ENCODE measurements at regions not wholly inside any gene's neighbourhood (a gene's known extent, or its start where the extent isn't known, plus 50 kb on each side); places are given as distances from the start of the nearest gene placed in this dataset.

- Histone ChIP-seq H3K79me2 (ENCODE audit: insufficient read depth, low read depth, low read length) (no peaks in the 10 kb centered on the region), H2AFZ (ENCODE audit: low read length) (no peak overlapping the region), H3K36me3 (ENCODE audit: insufficient read depth, low read length) (no peaks in the 10 kb centered on the region), H3K27ac (ENCODE audit: low read depth, low read length, poor library complexity, severe bottlenecking) (no peak overlapping the region), H3K4me2 (ENCODE audit: low read length) (no peak overlapping the region), H3K4me1 (ENCODE audit: insufficient read depth, low read length, poor library complexity, severe bottlenecking) (no peaks in the 10 kb centered on the region), H4K20me1 (ENCODE audit: insufficient read depth, low read length) (no peaks in the 10 kb centered on the region), H3K4me3 (ENCODE audit: low read depth, low read length, poor library complexity, severe bottlenecking) (no peak overlapping the region), H3K9me2 (ENCODE audit: insufficient read depth, low read length) (no peaks in the 10 kb centered on the region), H3K9me3 (ENCODE audit: low read length) (no peaks in the 10 kb centered on the region)
- DNase-seq (ENCODE audit: low spot score) = no peak
- intact Hi-C loops (cut with micrococcal nuclease; ENCODE audit: unreplicated experiment) = no loop called here
- POLR2A ChIA-PET = interaction anchor here (1.0 kb wide), 1 partner anchor 52 kb away, joined by 3 read pairs; no protein-coding TSS in a partner anchor
- no peak for TF ChIP-seq EZH2phosphoT487 (IDR thresholded peaks at IDR 0.05; ENCODE audit: borderline replicate concordance, low read depth, low read length)
- TF ChIP-seq CTCF (conservative IDR thresholded peaks at IDR 0.05; ENCODE audit: low read length) = no peak
- CTCF ChIA-PET (ENCODE audit: unreplicated experiment) = no interaction called here
- BruUV-seq (replicated peaks) = no TSS peak
These were observed 886.8 kb downstream of the KCNT2 start for GRCh38 chr1:195721210-195721971.

GRCh38 chr1:195717651-195718050, 890.6 kb downstream of the KCNT2 start:
- Histone ChIP-seq H2AFZ (ENCODE audit: low read length) (no peak overlapping the region), H3K4me1 (ENCODE audit: insufficient read depth, low read length, poor library complexity, severe bottlenecking) (no peaks in the 10 kb centered on the region), H3K9me2 (ENCODE audit: insufficient read depth, low read length) (no peaks in the 10 kb centered on the region), H3K9me3 (ENCODE audit: low read length) (no peaks in the 10 kb centered on the region), H3K4me2 (ENCODE audit: low read length) (no peak overlapping the region), H4K20me1 (ENCODE audit: insufficient read depth, low read length) (no peaks in the 10 kb centered on the region), H3K4me3 (ENCODE audit: low read depth, low read length, poor library complexity, severe bottlenecking) (no peak overlapping the region), H3K36me3 (ENCODE audit: insufficient read depth, low read length) (no peaks in the 10 kb centered on the region), H3K27ac (ENCODE audit: low read depth, low read length, poor library complexity, severe bottlenecking) (no peak overlapping the region), H3K79me2 (ENCODE audit: insufficient read depth, low read depth, low read length) (no peaks in the 10 kb centered on the region)
- intact Hi-C loops (cut with micrococcal nuclease; ENCODE audit: unreplicated experiment) = no loop called here
- ChIA-PET CTCF (ENCODE audit: unreplicated experiment) (no interaction called here), POLR2A (interaction anchor here (0.8 kb wide), 1 partner anchor 133 kb away, joined by 3 read pairs; no protein-coding TSS in a partner anchor)
- DNase-seq (ENCODE audit: low spot score) = no peak
- no TSS peak for BruUV-seq (replicated peaks)
- TF ChIP-seq CTCF (conservative IDR thresholded peaks at IDR 0.05; ENCODE audit: low read length) (peak; percentile 39; the same call in 1 of the 2 replicates), EZH2phosphoT487 (IDR thresholded peaks at IDR 0.05; ENCODE audit: borderline replicate concordance, low read depth, low read length) (no peak)

- POLR2A ChIA-PET = interaction anchor here (0.7 kb wide), 1 partner anchor 23 kb away, joined by 3 read pairs; no protein-coding TSS in a partner anchor
- CTCF ChIA-PET (ENCODE audit: unreplicated experiment) = no interaction called here
- no peaks in the 10 kb centered on the region for H3K79me2 ChIP-seq (ENCODE audit: insufficient read depth, low read depth, low read length)
- no peaks in the 10 kb centered on the region for H3K4me1 ChIP-seq (ENCODE audit: insufficient read depth, low read length, poor library complexity, severe bottlenecking)
- H3K4me3 ChIP-seq (ENCODE audit: low read depth, low read length, poor library complexity, severe bottlenecking) = no peak overlapping the region
- H2AFZ ChIP-seq (ENCODE audit: low read length) = no peak overlapping the region
- no peaks in the 10 kb centered on the region for H3K36me3 ChIP-seq (ENCODE audit: insufficient read depth, low read length)
- no TSS peak for BruUV-seq (replicated peaks)
- H3K9me3 ChIP-seq (ENCODE audit: low read length) = no peaks in the 10 kb centered on the region
- H3K9me2 ChIP-seq (ENCODE audit: insufficient read depth, low read length) = no peaks in the 10 kb centered on the region
- no peak for TF ChIP-seq EZH2phosphoT487 (IDR thresholded peaks at IDR 0.05; ENCODE audit: borderline replicate concordance, low read depth, low read length)
- intact Hi-C loops (cut with micrococcal nuclease; ENCODE audit: unreplicated experiment) = no loop called here
- H3K4me2 ChIP-seq (ENCODE audit: low read length) = no peak overlapping the region
- no peak overlapping the region for H3K27ac ChIP-seq (ENCODE audit: low read depth, low read length, poor library complexity, severe bottlenecking)
- no peak for DNase-seq (ENCODE audit: low spot score)
- H4K20me1 ChIP-seq (ENCODE audit: insufficient read depth, low read length) = no peaks in the 10 kb centered on the region
These were observed 892.6 kb downstream of the KCNT2 start for GRCh38 chr1:195715652-195716051.
